ENCODE measurements at regions not wholly inside any gene's neighbourhood (a gene's known extent, or its start where the extent isn't known, plus 50 kb on each side); places are given as distances from the start of the nearest gene placed in this dataset.
A peak's percentile ranks its signal among the peaks of the same experiment; 100 is the strongest.

GRCh38 chr19:28940751-28941500 is 272.0 kb downstream of the UQCRFS1 start:
- peak; percentile 66 for DNase-seq (ENCODE audit: low read depth)
- TF ChIP-seq, protein P1, sequence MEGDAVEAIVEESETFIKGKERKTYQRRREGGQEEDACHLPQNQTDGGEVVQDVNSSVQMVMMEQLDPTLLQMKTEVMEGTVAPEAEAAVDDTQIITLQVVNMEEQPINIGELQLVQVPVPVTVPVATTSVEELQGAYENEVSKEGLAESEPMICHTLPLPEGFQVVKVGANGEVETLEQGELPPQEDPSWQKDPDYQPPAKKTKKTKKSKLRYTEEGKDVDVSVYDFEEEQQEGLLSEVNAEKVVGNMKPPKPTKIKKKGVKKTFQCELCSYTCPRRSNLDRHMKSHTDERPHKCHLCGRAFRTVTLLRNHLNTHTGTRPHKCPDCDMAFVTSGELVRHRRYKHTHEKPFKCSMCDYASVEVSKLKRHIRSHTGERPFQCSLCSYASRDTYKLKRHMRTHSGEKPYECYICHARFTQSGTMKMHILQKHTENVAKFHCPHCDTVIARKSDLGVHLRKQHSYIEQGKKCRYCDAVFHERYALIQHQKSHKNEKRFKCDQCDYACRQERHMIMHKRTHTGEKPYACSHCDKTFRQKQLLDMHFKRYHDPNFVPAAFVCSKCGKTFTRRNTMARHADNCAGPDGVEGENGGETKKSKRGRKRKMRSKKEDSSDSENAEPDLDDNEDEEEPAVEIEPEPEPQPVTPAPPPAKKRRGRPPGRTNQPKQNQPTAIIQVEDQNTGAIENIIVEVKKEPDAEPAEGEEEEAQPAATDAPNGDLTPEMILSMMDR (IDR thresholded peaks at IDR 0.05; ENCODE audit: control insufficient read depth, insufficient read depth, low read depth, low read length, missing control alignments) = no peak
- no peak overlapping the region for H3K4me3 ChIP-seq (ENCODE audit: control insufficient read depth, low read depth, low read length)

DNA sequence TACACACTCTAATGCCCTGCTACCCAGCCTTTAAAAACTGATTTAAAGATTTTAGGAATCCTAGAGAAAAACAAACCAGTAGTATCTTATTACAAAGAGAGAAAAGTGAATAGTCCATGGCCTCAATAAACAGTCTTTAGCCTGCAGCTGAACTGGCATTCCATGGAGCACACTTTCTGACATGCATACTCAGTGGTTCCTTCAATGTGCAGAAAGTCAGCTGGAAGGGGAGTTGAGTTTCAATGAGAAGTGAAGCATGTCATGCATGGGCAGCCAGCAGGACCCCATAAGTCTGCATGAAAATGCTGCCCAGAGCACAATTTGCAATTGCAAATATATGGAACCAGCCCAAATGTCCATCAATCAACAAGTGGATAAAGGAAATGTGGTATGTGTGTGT is 273.7 kb downstream of the UQCRFS1 start:
- H3K4me3 ChIP-seq (ENCODE audit: control insufficient read depth, low read depth, low read length) = no peak overlapping the region
- TF ChIP-seq, protein P1 (IDR thresholded peaks at IDR 0.05; ENCODE audit: control insufficient read depth, insufficient read depth, low read depth, low read length, missing control alignments) = no peak
- no peak for DNase-seq (ENCODE audit: low read depth)

DNA sequence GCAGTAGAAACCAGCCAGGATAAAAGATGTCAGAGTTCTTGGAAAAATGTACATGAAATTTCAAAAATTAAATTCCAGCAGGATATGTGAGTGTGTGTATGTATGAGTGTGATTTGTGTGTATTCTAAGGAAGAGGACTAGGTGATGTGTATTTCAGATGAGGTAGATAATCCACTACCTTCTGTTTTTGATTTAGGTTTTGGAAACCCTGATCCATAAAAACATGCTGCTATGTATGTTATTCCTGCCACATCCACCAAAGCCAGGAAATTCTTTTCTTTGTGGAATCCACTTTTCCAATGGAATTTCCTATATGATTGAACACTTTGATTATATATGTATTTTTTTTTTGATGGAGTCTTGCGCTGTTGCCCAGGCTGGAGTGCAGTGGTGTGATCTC is 276.9 kb downstream of the UQCRFS1 start:
- TF ChIP-seq, protein P1 (IDR thresholded peaks at IDR 0.05; ENCODE audit: control insufficient read depth, insufficient read depth, low read depth, low read length, missing control alignments) = no peak
- DNase-seq (ENCODE audit: low read depth) = no peak
- no peak overlapping the region for H3K4me3 ChIP-seq (ENCODE audit: control insufficient read depth, low read depth, low read length)

GRCh38 chr19:28934631-28935030 is 278.3 kb downstream of the UQCRFS1 start:
- TF ChIP-seq, protein P1 (IDR thresholded peaks at IDR 0.05; ENCODE audit: control insufficient read depth, insufficient read depth, low read depth, low read length, missing control alignments) = no peak
- DNase-seq (ENCODE audit: low read depth) = peak; percentile 45
- H3K4me3 ChIP-seq (ENCODE audit: control insufficient read depth, low read depth, low read length) = no peak overlapping the region

DNA sequence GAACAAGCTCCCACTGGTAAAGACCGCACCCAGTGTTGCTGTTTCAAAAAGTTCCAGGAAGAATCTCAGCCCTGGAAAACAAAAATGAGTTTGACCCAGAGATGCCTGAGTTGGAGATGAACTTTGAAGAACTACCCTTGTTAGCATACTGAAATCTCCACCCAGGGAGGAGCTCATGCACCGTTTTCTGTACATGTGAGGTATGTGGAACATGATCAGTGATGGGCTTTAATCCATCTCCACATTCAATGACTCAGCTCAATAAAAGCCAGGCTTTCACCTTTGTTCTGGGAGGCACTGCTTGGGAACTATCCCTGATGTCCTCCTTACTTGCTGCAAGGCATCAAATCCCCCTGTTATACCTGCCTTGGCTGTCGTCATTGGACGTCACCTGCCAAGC is 279.9 kb downstream of the UQCRFS1 start:
- DNase-seq (ENCODE audit: low read depth) = no peak
- TF ChIP-seq, protein P1 (IDR thresholded peaks at IDR 0.05; ENCODE audit: control insufficient read depth, insufficient read depth, low read depth, low read length, missing control alignments) = no peak
- no peak overlapping the region for H3K4me3 ChIP-seq (ENCODE audit: control insufficient read depth, low read depth, low read length)

DNA sequence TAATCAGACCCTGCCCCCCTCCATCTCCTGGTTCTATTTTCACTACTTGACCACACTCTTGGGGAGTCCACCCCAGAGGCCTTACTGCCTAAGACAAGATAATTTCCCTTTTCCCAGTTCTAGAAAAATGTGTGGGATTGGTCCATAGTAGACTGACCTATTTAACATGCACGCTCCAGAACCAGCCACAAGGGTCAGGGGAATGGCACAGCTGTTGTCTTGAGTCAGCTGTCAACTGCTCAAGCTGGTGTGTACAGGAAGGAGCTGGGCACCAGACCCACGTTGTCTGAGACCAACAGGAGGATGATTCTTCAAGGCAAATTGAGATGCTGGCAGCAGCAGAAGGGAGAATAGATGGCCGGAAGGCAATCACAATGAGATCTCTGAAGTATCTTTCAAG is 280.5 kb downstream of the UQCRFS1 start:
- DNase-seq (ENCODE audit: low read depth) = no peak
- TF ChIP-seq, protein P1 (IDR thresholded peaks at IDR 0.05; ENCODE audit: control insufficient read depth, insufficient read depth, low read depth, low read length, missing control alignments) = no peak
- no peak overlapping the region for H3K4me3 ChIP-seq (ENCODE audit: control insufficient read depth, low read depth, low read length)
